Heart left ventricle (tissue), 16 donors: ENCODE measurements at regions not wholly inside any gene's neighbourhood (a gene's known extent, or its start where the extent isn't known, plus 50 kb on each side); places are given as distances from the start of the nearest gene placed in this dataset.

Experiments
- ATAC-seq, 4 donors: fragments of 200-7000 bp; cut with Tn5 transposase; one replicate each; pipeline ENCODE4 v1.9.1; 2020 to 2022; ENCODE audit warnings: moderate library complexity in 4 of 4, mild to moderate bottlenecking in 3 of 4, moderate number of reproducible peaks in 1 of 4
- DNase-seq, 5 donors: peaks; one replicate each; pipeline ENCODE4 v3.0.0-alpha.2; 2020
- H3K27ac ChIP-seq, 12 donors: fragments of 200-600 bp; sonication (generic) in 4 of 12; one replicate each; pipeline versions ENCODE4 v1.5.0 to v1.8.0; 2016 to 2022; ENCODE audit warnings: mild to moderate bottlenecking in 2 of 12
- H3K27me3 ChIP-seq, 9 donors: fragments of 200-600 bp; sonication (generic) in 2 of 9; one replicate each; pipeline versions ENCODE4 v1.5.1 to v1.8.0; 2016 to 2022; ENCODE audit warnings: mild to moderate bottlenecking in 3 of 9
- H3K36me3 ChIP-seq, 9 donors: fragments of 200-600 bp; sonication (generic) in 2 of 9; one replicate each; pipeline versions ENCODE4 v1.5.0 to v1.8.0; 2018 to 2022; ENCODE audit warnings: mild to moderate bottlenecking in 2 of 9
- H3K4me1 ChIP-seq, 12 donors: fragments of 200-600 bp; sonication (generic) in 4 of 12; one replicate each; pipeline versions ENCODE4 v1.5.0 to v1.8.0; 2016 to 2022; ENCODE audit warnings: mild to moderate bottlenecking in 3 of 12
- H3K4me3 ChIP-seq, 12 donors: fragments of 200-600 bp; sonication (generic) in 4 of 12; one replicate each; pipeline versions ENCODE4 v1.5.0 to v1.8.0; 2017 to 2022; ENCODE audit warnings: mild to moderate bottlenecking in 9 of 12, moderate library complexity in 4 of 12
- H3K9me3 ChIP-seq, 12 donors: fragments of 200-600 bp; sonication (generic) in 4 of 12; one replicate each; pipeline versions ENCODE4 v1.5.0 to v1.8.0; 2016 to 2022; ENCODE audit warnings: mild to moderate bottlenecking in 1 of 12
- CTCF ChIP-seq, 12 donors: fragments of 200-600 bp; sonication (generic) in 4 of 12; IDR thresholded peaks; one replicate each; pipeline versions ENCODE4 v1.5.0 to v1.8.0; 2018 to 2022; ENCODE audit warnings: antibody characterized with exemption in 12 of 12, mild to moderate bottlenecking in 5 of 12
- POLR2A ChIP-seq, 2 donors: fragments of 450-650 bp; IDR thresholded peaks; one replicate each; pipeline ENCODE4 v1.6.1; 2017; ENCODE audit warnings: antibody characterized with exemption in 2 of 2, mild to moderate bottlenecking in 2 of 2, moderate library complexity in 2 of 2
- WGBS, 4 donors: extraction: QIAGEN DNeasy Blood & Tissue Kit in 2 of 4; methylation state at CpG; one replicate each; pipeline versions ENCODE4 v1.1.5 to v1.1.7; 2013 to 2018; 5-methylcytosine and 5-hydroxymethylcytosine counted together
- intact Hi-C, 10 donors: fragments of 100-400 bp; cut with DNase I; formaldehyde crosslinking; loops; one replicate each; pipeline versions ENCODE4 v1.11.1 to v1.14.2; 2022
- donor health status: ischemic (EF 13 %, LVEDD 7.1; RV severe dilation, severe dysfunction).
- donor health status: healthy with polysubstance abuse.
- donor health status: DM: no; HTN: yes; CAD: no.
- donor health status: DM: no; HTN: no; CAD: no.
- donor health status: ischemic (EF 25% LVEDD 6.9; RV normal size, moderate dysfunction).
- donor health status: ischemic (EF 25% LVEDD 5.7; RV mildly dilated, moderate dysfunction).
- donor health status: healthy.
- donor health status: DM: yes; HTN: yes; CAD: no.
- donor health status: ischemic (EF 35%, LVEDD 5.7; RV mildly dilated, moderate dysfunction).
- donor health status: nonischemic (EF 11% LVEDD 7.7; RV severe dilation, severe dysfunction).
- donor health status: DM: yes; HTN: yes; CAD: no.
- donor health status: PGD.
- donor health status: ischemic (EF 29% LVEDD 5.4; RV normal size, mild dysfunction).
- donor health status: nonischemic (EF 23%, LVEDD 6.1; RV moderate dilation, normal function).

DNA sequence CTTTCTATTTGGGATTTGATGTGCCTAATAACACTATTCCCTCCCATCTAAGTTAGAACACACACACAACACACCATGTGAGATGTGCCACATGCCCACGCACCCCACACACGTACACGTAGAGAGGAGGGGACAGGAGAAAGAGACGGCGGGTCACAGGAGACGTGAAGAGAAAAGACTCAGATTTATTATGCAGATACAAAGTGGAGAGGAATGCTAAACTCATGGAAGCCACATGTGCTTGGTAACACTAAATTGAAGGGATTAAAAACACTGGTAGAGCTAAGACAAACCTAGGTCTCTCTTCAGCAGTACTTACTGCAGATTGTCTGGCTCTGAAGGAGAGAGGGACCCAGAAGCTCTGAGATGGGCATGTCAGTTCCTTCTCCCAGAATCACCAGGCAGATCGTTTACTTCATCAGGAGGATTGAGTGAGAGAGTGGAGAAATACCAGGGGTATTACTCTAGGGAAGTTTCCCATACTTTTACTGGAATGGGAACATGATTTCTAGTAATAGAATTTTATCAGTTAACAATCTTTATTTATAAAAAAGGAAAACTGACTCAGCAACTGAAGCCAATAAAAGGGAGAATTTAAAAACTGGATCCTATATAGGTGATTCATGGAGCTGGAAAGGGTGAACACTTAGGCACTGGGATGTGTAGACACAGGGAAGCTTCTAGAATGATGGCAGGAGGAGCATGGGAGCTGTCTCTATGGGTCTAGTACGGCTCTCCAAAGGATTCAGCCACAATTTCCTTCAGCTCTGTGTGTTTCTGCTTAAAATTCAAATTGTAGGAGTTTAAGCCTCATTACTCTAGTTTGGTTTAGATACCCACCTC lies 139.4 kb downstream of the MACIR start:
- Histone ChIP-seq H3K4me3 (no peak overlapping the region), H3K36me3 (no peaks in the 10 kb centered on the region), H3K9me3 (no peaks in the 10 kb centered on the region), H3K27ac (no peak overlapping the region), H3K4me1 (peaks cover 0 to 13% (median 9%) of the 10 kb centered on the region in 12 donors), H3K27me3 (no peaks in the 10 kb centered on the region)
- DNase-seq: no peak
- no peak for ATAC-seq
- intact Hi-C loops: no loop called here
- WGBS, 4 donors: 86 to 90% (median 87%) methylated on average over 8 of the region's 8 CpGs
- TF ChIP-seq CTCF (IDR thresholded peaks at IDR 0.05) (no peak), POLR2A (IDR thresholded peaks at IDR 0.05) (no peak)

DNA sequence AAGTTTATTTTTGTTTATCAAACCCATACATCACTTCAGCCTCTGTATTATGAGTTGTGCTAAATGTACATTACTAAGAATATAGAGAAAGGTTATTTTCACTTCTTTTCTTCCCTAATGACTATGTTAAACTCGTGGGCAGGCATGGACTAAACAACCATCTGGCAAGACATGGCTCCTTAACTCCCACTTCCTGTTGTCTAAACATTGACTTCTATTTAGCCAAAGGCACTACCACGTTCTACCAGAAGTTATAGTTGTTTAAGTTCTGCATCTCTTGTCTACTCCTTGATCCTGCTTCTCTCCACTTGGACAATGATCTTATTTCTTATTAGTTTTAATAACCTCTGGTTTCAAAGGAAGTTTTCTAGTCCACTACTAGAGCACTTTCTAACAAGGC lies 136.1 kb downstream of the MACIR start:
- ATAC-seq (no peak), DNase-seq (no peak)
- 38 to 56% (median 50%) methylated on average over 2 of the region's 2 CpGs for WGBS, 4 donors
- Histone ChIP-seq H3K36me3 (no peaks in the 10 kb centered on the region), H3K4me3 (no peak overlapping the region), H3K27ac (peak overlapping the region in 1 of 12 donors; percentile 10), H3K9me3 (no peaks in the 10 kb centered on the region), H3K27me3 (no peaks in the 10 kb centered on the region), H3K4me1 (peaks cover 0 to 17% (median 9%) of the 10 kb centered on the region in 12 donors)
- TF ChIP-seq POLR2A (IDR thresholded peaks at IDR 0.05) (no peak), CTCF (IDR thresholded peaks at IDR 0.05) (no peak)
- intact Hi-C loops: no loop called here

- Histone ChIP-seq H3K36me3 (no peaks in the 10 kb centered on the region), H3K27ac (peak overlapping the region in 2 of 12 donors; percentile 28 to 73), H3K4me3 (no peak overlapping the region), H3K9me3 (no peaks in the 10 kb centered on the region), H3K27me3 (no peaks in the 10 kb centered on the region), H3K4me1 (peaks cover 0 to 17% (median 9%) of the 10 kb centered on the region in 12 donors)
- peak; percentile 37 to 81 (median 74) for ATAC-seq
- DNase-seq: peak in 3 of 5 donors; percentile 10 to 29 (median 26)
- intact Hi-C loops: no loop called here
- TF ChIP-seq CTCF (IDR thresholded peaks at IDR 0.05) (peak in 2 of 12 donors; percentile 11 to 14), POLR2A (IDR thresholded peaks at IDR 0.05) (no peak)
- WGBS, 4 donors: 19 to 29% (median 23%) methylated on average over 4 of the region's 4 CpGs
Measured at GRCh38 chr5:103393101-103393754, 134.7 kb downstream of the MACIR start.

DNA sequence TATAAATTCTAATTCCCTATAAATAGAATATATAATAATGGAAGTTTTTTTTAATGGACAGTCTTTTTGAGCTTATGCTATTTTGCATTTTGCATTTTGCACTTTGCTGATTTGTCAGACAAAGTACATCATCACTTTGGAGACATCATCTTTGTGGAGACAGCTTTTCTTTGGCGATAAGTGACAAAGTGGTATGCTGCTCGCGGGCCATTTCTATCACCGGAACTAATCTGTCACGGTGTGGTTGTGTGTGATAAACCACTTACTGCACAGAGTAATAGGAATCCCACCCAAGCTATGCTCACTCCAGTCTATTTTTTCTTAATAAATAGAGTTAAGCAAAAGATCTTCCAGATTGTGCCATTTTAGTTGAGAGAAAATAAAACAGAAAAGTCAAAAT lies 133.1 kb downstream of the MACIR start:
- 78 to 89% (median 84%) methylated on average over 5 of the region's 5 CpGs for WGBS, 4 donors
- H3K27ac ChIP-seq: no peak overlapping the region
- DNase-seq (no peak), ATAC-seq (no peak)
- no peaks in the 10 kb centered on the region for H3K9me3 ChIP-seq
- TF ChIP-seq CTCF (IDR thresholded peaks at IDR 0.05) (no peak), POLR2A (IDR thresholded peaks at IDR 0.05) (no peak)
- intact Hi-C loops: no loop called here
- peaks cover 0 to 17% (median 9%) of the 10 kb centered on the region in 12 donors for H3K4me1 ChIP-seq
- H3K36me3 ChIP-seq: no peaks in the 10 kb centered on the region
- H3K27me3 ChIP-seq: no peaks in the 10 kb centered on the region
- no peak overlapping the region for H3K4me3 ChIP-seq
